ENCODE measurements at regions not wholly inside any gene's neighbourhood (a gene's known extent, or its start where the extent isn't known, plus 50 kb on each side); places are given as distances from the start of the nearest gene placed in this dataset.

DNA sequence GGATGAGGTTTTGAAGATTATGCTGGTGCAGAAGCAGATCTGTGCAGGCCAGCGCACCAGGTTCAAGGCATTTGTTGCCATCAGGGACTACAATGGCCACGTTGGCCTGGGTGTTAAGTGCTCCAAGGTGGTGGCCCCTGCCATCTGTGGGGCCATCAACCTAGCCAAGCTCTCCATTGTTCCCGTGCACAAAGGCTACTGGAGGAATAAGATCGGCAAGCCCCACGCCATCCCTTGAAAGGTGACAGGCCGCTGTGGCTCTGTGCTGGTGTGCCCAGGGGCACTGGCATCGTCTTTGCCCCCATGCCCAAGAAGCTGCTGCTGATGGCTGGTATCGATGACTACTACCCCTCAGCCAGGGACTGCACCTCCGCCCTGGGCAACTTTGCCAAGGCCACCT, 142.5 kb downstream of the SPATA31D1 start:
- Histone ChIP-seq H3K4me3 (no peak overlapping the region), H3K4me2 (no peak overlapping the region), H3K27ac (no peak overlapping the region), H3K9me3 (no peaks in the 10 kb centered on the region), H3K4me1 (no peaks in the 10 kb centered on the region)
- CTCF ChIA-PET: interaction anchor here (1.2 kb wide), 1 partner anchor 13 kb away, joined by 3 read pairs; no protein-coding TSS in a partner anchor
- POLR2A ChIA-PET: no interaction called here
- 69% methylated on average over 3 of the region's 9 CpGs for WGBS (ENCODE audit: missing lambda C conversion rate)
- DNase-seq (ENCODE audit: low read depth in 1 of 2, low spot score in 1 of 2): no peak
- no peak for FAIRE-seq
- no peak for ATAC-seq
- TF ChIP-seq MAZ (IDR thresholded peaks at IDR 0.05; ENCODE audit: borderline replicate concordance, low read depth, low read length) (no peak), TFCP2L1 (CRISPR knock-in tag; IDR thresholded peaks at IDR 0.05) (no peak), HOXB5 (CRISPR knock-in tag; IDR thresholded peaks at IDR 0.05) (no peak)

DNA sequence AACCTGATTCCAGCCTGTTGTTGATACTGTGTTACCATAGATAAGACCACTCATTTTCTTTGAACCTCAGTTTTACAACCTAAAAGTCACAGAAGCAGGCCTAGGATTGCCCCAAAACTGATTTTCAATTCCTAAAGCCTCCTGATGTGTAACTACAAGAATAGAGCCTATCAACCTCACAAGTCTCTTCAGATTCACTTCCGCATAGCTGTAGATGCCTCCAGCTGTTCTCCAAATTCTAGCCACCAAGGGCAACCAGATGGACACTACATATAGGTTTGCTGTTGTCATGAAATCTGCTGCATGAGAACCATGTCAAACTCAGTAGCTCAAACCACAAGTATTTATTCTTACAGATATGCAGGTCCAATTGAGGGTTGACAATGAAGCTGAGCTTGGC, 143.5 kb downstream of the SPATA31D1 start:
- POLR2A ChIA-PET: no interaction called here
- Histone ChIP-seq H3K4me2 (no peak overlapping the region), H3K9me3 (no peaks in the 10 kb centered on the region), H3K4me1 (no peaks in the 10 kb centered on the region), H3K27ac (no peak overlapping the region), H3K4me3 (no peak overlapping the region)
- TF ChIP-seq NFE2L2 (conservative IDR thresholded peaks at IDR 0.05; ENCODE audit: low read length) (no peak), SMC3 (IDR thresholded peaks at IDR 0.05) (no peak), PHF8 (IDR thresholded peaks at IDR 0.05; ENCODE audit: borderline replicate concordance, low read depth) (no peak), SREBF2 (IDR thresholded peaks at IDR 0.05) (no peak), NPAS2 (CRISPR knock-in tag; IDR thresholded peaks at IDR 0.05; ENCODE audit: borderline replicate concordance) (no peak), TFCP2L1 (CRISPR knock-in tag; IDR thresholded peaks at IDR 0.05) (no peak)
- TF ChIP-seq, protein P1, sequence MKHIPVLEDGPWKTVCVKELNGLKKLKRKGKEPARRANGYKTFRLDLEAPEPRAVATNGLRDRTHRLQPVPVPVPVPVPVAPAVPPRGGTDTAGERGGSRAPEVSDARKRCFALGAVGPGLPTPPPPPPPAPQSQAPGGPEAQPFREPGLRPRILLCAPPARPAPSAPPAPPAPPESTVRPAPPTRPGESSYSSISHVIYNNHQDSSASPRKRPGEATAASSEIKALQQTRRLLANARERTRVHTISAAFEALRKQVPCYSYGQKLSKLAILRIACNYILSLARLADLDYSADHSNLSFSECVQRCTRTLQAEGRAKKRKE (CRISPR knock-in tag; IDR thresholded peaks at IDR 0.05; ENCODE audit: low read depth): no peak
- TF ChIP-seq, protein P2, sequence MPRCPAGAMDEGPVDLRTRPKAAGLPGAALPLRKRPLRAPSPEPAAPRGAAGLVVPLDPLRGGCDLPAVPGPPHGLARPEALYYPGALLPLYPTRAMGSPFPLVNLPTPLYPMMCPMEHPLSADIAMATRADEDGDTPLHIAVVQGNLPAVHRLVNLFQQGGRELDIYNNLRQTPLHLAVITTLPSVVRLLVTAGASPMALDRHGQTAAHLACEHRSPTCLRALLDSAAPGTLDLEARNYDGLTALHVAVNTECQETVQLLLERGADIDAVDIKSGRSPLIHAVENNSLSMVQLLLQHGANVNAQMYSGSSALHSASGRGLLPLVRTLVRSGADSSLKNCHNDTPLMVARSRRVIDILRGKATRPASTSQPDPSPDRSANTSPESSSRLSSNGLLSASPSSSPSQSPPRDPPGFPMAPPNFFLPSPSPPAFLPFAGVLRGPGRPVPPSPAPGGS (IDR thresholded peaks at IDR 0.05): no peak
- TF ChIP-seq, protein P3, sequence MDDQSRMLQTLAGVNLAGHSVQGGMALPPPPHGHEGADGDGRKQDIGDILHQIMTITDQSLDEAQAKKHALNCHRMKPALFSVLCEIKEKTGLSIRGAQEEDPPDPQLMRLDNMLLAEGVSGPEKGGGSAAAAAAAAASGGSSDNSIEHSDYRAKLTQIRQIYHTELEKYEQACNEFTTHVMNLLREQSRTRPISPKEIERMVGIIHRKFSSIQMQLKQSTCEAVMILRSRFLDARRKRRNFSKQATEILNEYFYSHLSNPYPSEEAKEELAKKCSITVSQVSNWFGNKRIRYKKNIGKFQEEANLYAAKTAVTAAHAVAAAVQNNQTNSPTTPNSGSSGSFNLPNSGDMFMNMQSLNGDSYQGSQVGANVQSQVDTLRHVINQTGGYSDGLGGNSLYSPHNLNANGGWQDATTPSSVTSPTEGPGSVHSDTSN (IDR thresholded peaks at IDR 0.05): no peak
- 100% methylated on average over 1 of the region's 1 CpG for WGBS (ENCODE audit: missing lambda C conversion rate)
- CTCF ChIA-PET: interaction anchor here (1.2 kb wide), 1 partner anchor 12 kb away, joined by 3 read pairs; no protein-coding TSS in a partner anchor
- no peak for FAIRE-seq
- ATAC-seq: no peak
- no peak for DNase-seq (ENCODE audit: low read depth in 1 of 2, low spot score in 1 of 2)

DNA sequence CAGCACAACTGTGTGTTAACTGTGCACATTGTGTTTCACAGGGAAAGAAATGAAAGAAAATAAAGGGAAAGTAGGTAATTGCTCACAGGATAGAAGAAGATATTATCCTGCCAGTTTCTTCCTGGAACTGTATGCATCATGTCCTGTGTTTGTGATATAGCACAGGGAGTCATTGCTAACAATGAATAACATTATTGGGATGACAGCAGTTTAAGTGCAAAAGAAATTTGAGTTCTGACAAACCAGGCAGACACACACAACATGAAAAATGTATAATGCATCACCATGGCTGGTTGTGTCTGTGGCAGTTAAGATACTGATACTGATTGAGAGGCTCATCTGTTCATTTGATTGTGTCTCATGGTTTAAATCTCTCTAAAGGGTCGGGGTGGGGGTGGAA, 145.4 kb downstream of the SPATA31D1 start:
- CTCF ChIA-PET: no interaction called here

More for the DNA sequence above, 145.4 kb downstream of the SPATA31D1 start:
- DNase-seq (ENCODE audit: low read depth in 1 of 2, low spot score in 1 of 2): no peak
- no peak overlapping the region for H3K4me2 ChIP-seq
- H3K4me1 ChIP-seq: no peaks in the 10 kb centered on the region
- H3K27ac ChIP-seq: no peak overlapping the region
- no peak for TF ChIP-seq BHLHE40 (IDR thresholded peaks at IDR 0.05; ENCODE audit: low read depth, low read length)
- no peak for TF ChIP-seq SMC3 (IDR thresholded peaks at IDR 0.05)
- TF ChIP-seq, protein P4, sequence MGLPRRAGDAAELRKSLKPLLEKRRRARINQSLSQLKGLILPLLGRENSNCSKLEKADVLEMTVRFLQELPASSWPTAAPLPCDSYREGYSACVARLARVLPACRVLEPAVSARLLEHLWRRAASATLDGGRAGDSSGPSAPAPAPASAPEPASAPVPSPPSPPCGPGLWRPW (IDR thresholded peaks at IDR 0.05): no peak
- TF ChIP-seq MAZ (IDR thresholded peaks at IDR 0.05; ENCODE audit: borderline replicate concordance, low read depth, low read length): no peak
- no peak for TF ChIP-seq TP53 (CRISPR knock-in tag; IDR thresholded peaks at IDR 0.05)
- no peak for TF ChIP-seq NFE2L2 (conservative IDR thresholded peaks at IDR 0.05; ENCODE audit: low read length)
- TF ChIP-seq PHF8 (IDR thresholded peaks at IDR 0.05; ENCODE audit: borderline replicate concordance, low read depth): no peak
- TF ChIP-seq, protein P5, sequence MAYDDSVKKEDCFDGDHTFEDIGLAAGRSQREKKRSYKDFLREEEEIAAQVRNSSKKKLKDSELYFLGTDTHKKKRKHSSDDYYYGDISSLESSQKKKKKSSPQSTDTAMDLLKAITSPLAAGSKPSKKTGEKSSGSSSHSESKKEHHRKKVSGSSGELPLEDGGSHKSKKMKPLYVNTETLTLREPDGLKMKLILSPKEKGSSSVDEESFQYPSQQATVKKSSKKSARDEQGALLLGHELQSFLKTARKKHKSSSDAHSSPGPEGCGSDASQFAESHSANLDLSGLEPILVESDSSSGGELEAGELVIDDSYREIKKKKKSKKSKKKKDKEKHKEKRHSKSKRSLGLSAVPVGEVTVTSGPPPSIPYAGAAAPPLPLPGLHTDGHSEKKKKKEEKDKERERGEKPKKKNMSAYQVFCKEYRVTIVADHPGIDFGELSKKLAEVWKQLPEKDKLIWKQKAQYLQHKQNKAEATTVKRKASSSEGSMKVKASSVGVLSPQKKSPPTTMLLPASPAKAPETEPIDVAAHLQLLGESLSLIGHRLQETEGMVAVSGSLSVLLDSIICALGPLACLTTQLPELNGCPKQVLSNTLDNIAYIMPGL (CRISPR knock-in tag; IDR thresholded peaks at IDR 0.05; ENCODE audit: borderline replicate concordance): no peak
- no peak for TF ChIP-seq CEBPB (IDR thresholded peaks at IDR 0.05)
- no peak for TF ChIP-seq FOSB (CRISPR knock-in tag; IDR thresholded peaks at IDR 0.05)
- H3K4me3 ChIP-seq: no peak overlapping the region
- FAIRE-seq: no peak
- ATAC-seq: no peak
- 0% methylated on average over 1 of the region's 1 CpG for WGBS (ENCODE audit: missing lambda C conversion rate)
- POLR2A ChIA-PET: no interaction called here
- no peaks in the 10 kb centered on the region for H3K9me3 ChIP-seq

Data from A549 (cell line).